GM19467 (cell line): ENCODE measurements at regions not wholly inside any gene's neighbourhood (a gene's known extent, or its start where the extent isn't known, plus 50 kb on each side); places are given as distances from the start of the nearest gene placed in this dataset.
A peak's percentile ranks its signal among the peaks of the same experiment; 100 is the strongest.

Experiments used
- ATAC-seq: cut with Tn5 transposase; IDR thresholded peaks from one replicate; pipeline ENCODE4 v1.9.1; 2021; ENCODE audit warnings: mild to moderate bottlenecking, moderate library complexity; ENCODE audit not compliant: unreplicated experiment

GRCh38 chr5:10853154-10853553, 92.1 kb upstream of the DAP start:
- ATAC-seq = no peak

GRCh38 chr5:10849278-10849677, 88.2 kb upstream of the DAP start:
- ATAC-seq = no peak

- no peak for ATAC-seq
Measured at GRCh38 chr5:10844016-10844415, 83.0 kb upstream of the DAP start.

GRCh38 chr5:10842823-10843222, 81.8 kb upstream of the DAP start:
- no peak for ATAC-seq

- no peak for ATAC-seq
Measured at GRCh38 chr5:10839916-10840599, 79.0 kb upstream of the DAP start.

- no peak for ATAC-seq
Measured at GRCh38 chr5:10839118-10839517, 78.1 kb upstream of the DAP start.

- peak; percentile 51 for ATAC-seq
Measured at GRCh38 chr5:10838038-10838437, 77.0 kb upstream of the DAP start.

- ATAC-seq = no peak
Measured at GRCh38 chr5:10836986-10837385, 76.0 kb upstream of the DAP start.

GRCh38 chr5:10834695-10835094, 73.7 kb upstream of the DAP start:
- ATAC-seq = no peak

GRCh38 chr5:10832987-10833386, 72.0 kb upstream of the DAP start:
- ATAC-seq = no peak

GRCh38 chr5:10832421-10832820, 71.4 kb upstream of the DAP start:
- ATAC-seq = no peak

- ATAC-seq = no peak
Measured at GRCh38 chr5:10831419-10831818, 70.4 kb upstream of the DAP start.

- no peak for ATAC-seq
Measured at GRCh38 chr5:10828241-10828640, 67.2 kb upstream of the DAP start.

GRCh38 chr5:10827571-10827970, 66.5 kb upstream of the DAP start:
- ATAC-seq = no peak

- no peak for ATAC-seq
Measured at GRCh38 chr5:10826971-10827370, 65.9 kb upstream of the DAP start.

- ATAC-seq = no peak
Measured at GRCh38 chr5:10825897-10826644, 65.0 kb upstream of the DAP start.

GRCh38 chr5:10812218-10812617, 51.2 kb upstream of the DAP start:
- no peak for ATAC-seq
